Suprapubic skin (tissue), 4 donors: ENCODE measurements at regions not wholly inside any gene's neighbourhood (a gene's known extent, or its start where the extent isn't known, plus 50 kb on each side); places are given as distances from the start of the nearest gene placed in this dataset.

ENCODE experiments used
- DNase-seq, 2 donors: peaks; one replicate each; pipeline ENCODE4 v3.0.0-alpha.2; 2019; ENCODE audit warnings: low spot score in 2 of 2
- H3K27ac ChIP-seq: fragments of 200-600 bp; sonication (generic); one replicate; pipeline ENCODE4 v1.5.1; 2019
- H3K27me3 ChIP-seq: fragments of 200-600 bp; sonication (generic); one replicate; pipeline ENCODE4 v1.5.1; 2019
- H3K36me3 ChIP-seq: fragments of 200-600 bp; sonication (generic); one replicate; pipeline ENCODE4 v1.5.1; 2019
- H3K4me1 ChIP-seq: fragments of 200-600 bp; sonication (generic); one replicate; pipeline ENCODE4 v1.5.1; 2019
- H3K4me3 ChIP-seq: fragments of 200-600 bp; sonication (generic); one replicate; pipeline ENCODE4 v1.5.1; 2019; ENCODE audit warnings: mild to moderate bottlenecking
- H3K9me3 ChIP-seq: fragments of 200-600 bp; sonication (generic); one replicate; pipeline ENCODE4 v1.5.1; 2019
- CTCF ChIP-seq, 2 donors: fragments of 200-600 bp in 1 of 2; fragments of 450-650 bp in 1 of 2; sonication (generic) in 1 of 2; IDR thresholded peaks; one replicate each; pipeline ENCODE4 v1.5.1; 2016 to 2019; ENCODE audit warnings: antibody characterized with exemption in 2 of 2, mild to moderate bottlenecking in 1 of 2, moderate library complexity in 1 of 2
- EP300 ChIP-seq: sonication (generic); formaldehyde crosslinking; IDR thresholded peaks from one replicate; pipeline ENCODE4 v1.6.1; 2017; ENCODE audit warnings: antibody characterized with exemption
- POLR2A ChIP-seq, 2 donors: fragments of 450-650 bp; IDR thresholded peaks; one replicate each; pipeline ENCODE4 v1.6.1; 2017; ENCODE audit warnings: antibody characterized with exemption in 2 of 2, mild to moderate bottlenecking in 2 of 2, moderate library complexity in 2 of 2
- POLR2AphosphoS5 ChIP-seq, 3 donors: sonication (generic); formaldehyde crosslinking; IDR thresholded peaks; one replicate each; pipeline ENCODE4 v1.6.1; 2017; ENCODE audit warnings: antibody characterized with exemption in 3 of 3
- WGBS: methylation state at CpG from one replicate; pipeline ENCODE4 v1.1.5; 2018; 5-methylcytosine and 5-hydroxymethylcytosine counted together

GRCh38 chr1:188355082-188355481 is 1526.3 kb downstream of the PLA2G4A start:
- DNase-seq: no peak
- Histone ChIP-seq H3K27me3 (no peaks in the 10 kb centered on the region), H3K9me3 (peaks cover 7% of the 10 kb centered on the region), H3K4me1 (no peaks in the 10 kb centered on the region), H3K27ac (no peak overlapping the region), H3K4me3 (no peak overlapping the region), H3K36me3 (no peaks in the 10 kb centered on the region)
- 70% methylated on average over 2 of the region's 2 CpGs for WGBS
- TF ChIP-seq EP300 (no peak), POLR2A (IDR thresholded peaks at IDR 0.05) (no peak), CTCF (IDR thresholded peaks at IDR 0.05) (no peak), POLR2AphosphoS5 (IDR thresholded peaks at IDR 0.05) (no peak)

GRCh38 chr1:188355847-188356246 is 1527.1 kb downstream of the PLA2G4A start:
- peaks cover 10% of the 10 kb centered on the region for H3K9me3 ChIP-seq
- no peak overlapping the region for H3K27ac ChIP-seq
- no peaks in the 10 kb centered on the region for H3K36me3 ChIP-seq
- WGBS: 53% methylated on average over 3 of the region's 5 CpGs
- TF ChIP-seq CTCF (IDR thresholded peaks at IDR 0.05): no peak
- no peak for TF ChIP-seq EP300
- TF ChIP-seq POLR2A (IDR thresholded peaks at IDR 0.05): no peak
- no peak for TF ChIP-seq POLR2AphosphoS5 (IDR thresholded peaks at IDR 0.05)
- DNase-seq: no peak
- no peaks in the 10 kb centered on the region for H3K27me3 ChIP-seq
- no peaks in the 10 kb centered on the region for H3K4me1 ChIP-seq
- H3K4me3 ChIP-seq: no peak overlapping the region

GRCh38 chr1:188359315-188359714 is 1530.6 kb downstream of the PLA2G4A start:
- 86% methylated on average over 4 of the region's 4 CpGs for WGBS
- Histone ChIP-seq H3K36me3 (no peaks in the 10 kb centered on the region), H3K9me3 (peaks cover 10% of the 10 kb centered on the region), H3K27me3 (no peaks in the 10 kb centered on the region), H3K4me3 (no peak overlapping the region), H3K27ac (no peak overlapping the region), H3K4me1 (no peaks in the 10 kb centered on the region)
- no peak for DNase-seq
- TF ChIP-seq POLR2AphosphoS5 (IDR thresholded peaks at IDR 0.05) (no peak), EP300 (no peak), CTCF (IDR thresholded peaks at IDR 0.05) (no peak), POLR2A (IDR thresholded peaks at IDR 0.05) (no peak)

GRCh38 chr1:188363943-188364342 is 1535.2 kb downstream of the PLA2G4A start:
- Histone ChIP-seq H3K4me1 (no peaks in the 10 kb centered on the region), H3K9me3 (peaks cover 5% of the 10 kb centered on the region), H3K27ac (no peak overlapping the region), H3K27me3 (no peaks in the 10 kb centered on the region), H3K36me3 (no peaks in the 10 kb centered on the region), H3K4me3 (no peak overlapping the region)
- no peak for DNase-seq
- no peak for TF ChIP-seq POLR2A (IDR thresholded peaks at IDR 0.05)
- TF ChIP-seq EP300: no peak
- TF ChIP-seq CTCF (IDR thresholded peaks at IDR 0.05): no peak
- TF ChIP-seq POLR2AphosphoS5 (IDR thresholded peaks at IDR 0.05): no peak
- WGBS: 91% methylated on average over 4 of the region's 4 CpGs

GRCh38 chr1:188364927-188365449 is 1536.2 kb downstream of the PLA2G4A start:
- no peak overlapping the region for H3K27ac ChIP-seq
- DNase-seq: no peak
- no peaks in the 10 kb centered on the region for H3K27me3 ChIP-seq
- TF ChIP-seq POLR2A (IDR thresholded peaks at IDR 0.05) (no peak), CTCF (IDR thresholded peaks at IDR 0.05) (no peak), POLR2AphosphoS5 (IDR thresholded peaks at IDR 0.05) (no peak), EP300 (no peak)
- no peaks in the 10 kb centered on the region for H3K4me1 ChIP-seq
- no peak overlapping the region for H3K4me3 ChIP-seq
- no peaks in the 10 kb centered on the region for H3K36me3 ChIP-seq
- H3K9me3 ChIP-seq: peaks cover 3% of the 10 kb centered on the region
- 80% methylated on average over 3 of the region's 3 CpGs for WGBS
